ENCODE measurements at regions not wholly inside any gene's neighbourhood (a gene's known extent, or its start where the extent isn't known, plus 50 kb on each side); places are given as distances from the start of the nearest gene placed in this dataset.

DNA sequence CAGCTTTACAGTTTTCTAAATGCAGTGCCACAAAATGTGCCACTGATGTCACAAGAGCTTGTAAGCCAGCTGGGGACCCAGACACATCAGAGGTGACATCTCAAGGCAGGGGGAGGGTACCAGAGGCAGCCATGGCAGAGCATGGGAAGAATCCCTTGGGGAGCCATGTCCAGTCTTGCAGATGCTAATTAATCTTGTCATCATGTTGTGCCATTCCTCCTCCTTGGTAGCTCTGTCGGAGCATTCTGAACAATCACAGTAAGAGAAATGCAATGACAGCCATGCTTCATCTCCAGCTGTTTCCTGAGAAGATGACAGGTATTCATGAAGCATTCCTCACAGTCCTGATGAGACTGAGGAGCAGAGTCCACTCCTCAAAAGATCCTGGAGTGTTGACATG is 287.9 kb downstream of the RPAP3 start:
- Histone ChIP-seq H4K20me1 (ENCODE audit: insufficient read depth, low read length) (no peaks in the 10 kb centered on the region), H3K56ac (ENCODE audit: extremely low read depth, insufficient read depth, low read length) (no peak overlapping the region), H2BK120ac (ENCODE audit: low read depth, low read length) (no peak overlapping the region), H3K4me2 (ENCODE audit: low read depth, low read length) (no peak overlapping the region), H3K14ac (replicated peaks; ENCODE audit: low read depth, low read length) (no peak overlapping the region), H3K23ac (ENCODE audit: low read depth, low read length) (no peak overlapping the region), H2AK5ac (ENCODE audit: low read depth, low read length) (no peak overlapping the region), H3K9me1 (ENCODE audit: insufficient read depth, low read length) (no peaks in the 10 kb centered on the region; the same call in 1 of the 2 replicates), H3K79me1 (ENCODE audit: low read depth in 1 of 2, low read length in 2 of 2) (no peaks in the 10 kb centered on the region), H4K91ac (ENCODE audit: insufficient read depth, low read depth, low read length) (no peak overlapping the region), H3K9me3 (ENCODE audit: control insufficient read depth, insufficient read depth, low read length) (no peaks in the 10 kb centered on the region), H3K4me3 (ENCODE audit: insufficient read depth, low read depth, low read length) (no peak overlapping the region), H4K8ac (ENCODE audit: low read depth in 2 of 2, low read length in 2 of 2) (no peak overlapping the region), H3K9ac (ENCODE audit: low read depth, low read length) (no peak overlapping the region), H4K5ac (ENCODE audit: low read depth, low read length) (no peak overlapping the region), H2BK5ac (ENCODE audit: low read depth, low read length, poor library complexity, severe bottlenecking) (no peak overlapping the region), H3K36me3 (ENCODE audit: control insufficient read depth, insufficient read depth, low read length) (no peaks in the 10 kb centered on the region), H3K4ac (ENCODE audit: low read depth, low read length) (no peak overlapping the region), H2AFZ (replicated peaks; ENCODE audit: low read length, poor library complexity) (no peak overlapping the region), H2BK15ac (ENCODE audit: low read depth, low read length) (no peak overlapping the region), H3K18ac (ENCODE audit: low read depth, low read length) (no peak overlapping the region), H3K4me1 (ENCODE audit: control insufficient read depth, insufficient read depth, low read length) (peaks cover 4% of the 10 kb centered on the region; the same call in 1 of the 2 replicates), H3K27me3 (ENCODE audit: control insufficient read depth, insufficient read depth, low read length) (no peaks in the 10 kb centered on the region), H2BK20ac (ENCODE audit: low read depth, low read length) (no peak overlapping the region), H2AK9ac (replicated peaks; ENCODE audit: low read depth, low read length, poor library complexity) (no peak overlapping the region), H3K27ac (ENCODE audit: insufficient read depth, low read length) (no peak overlapping the region)
- in situ Hi-C loops (cut with MboI; ENCODE audit: low sequenced_read_pairs): no loop called here
- no peak for DNase-seq
- TF ChIP-seq MAZ (IDR thresholded peaks at IDR 0.05; ENCODE audit: borderline replicate concordance, low read depth, low read length) (no peak), FOS (IDR thresholded peaks at IDR 0.05; ENCODE audit: low read depth, low read length) (no peak), MXI1 (IDR thresholded peaks at IDR 0.05; ENCODE audit: borderline replicate concordance, low read depth, low read length) (no peak), NFE2L2 (IDR thresholded peaks at IDR 0.05; ENCODE audit: low read depth, low read length) (no peak), SMC3 (IDR thresholded peaks at IDR 0.05; ENCODE audit: low read depth, low read length) (no peak), POLR2A (IDR thresholded peaks at IDR 0.05; ENCODE audit: low read depth, low read length) (no peak), RCOR1 (IDR thresholded peaks at IDR 0.05; ENCODE audit: insufficient replicate concordance, low read length) (no peak), MAFK (IDR thresholded peaks at IDR 0.05; ENCODE audit: low read depth, low read length) (no peak), RAD21 (IDR thresholded peaks at IDR 0.05; ENCODE audit: low read length) (no peak), BHLHE40 (IDR thresholded peaks at IDR 0.05; ENCODE audit: low read depth, low read length) (no peak), CEBPB (IDR thresholded peaks at IDR 0.05; ENCODE audit: low read depth, low read length) (no peak), RFX5 (IDR thresholded peaks at IDR 0.05; ENCODE audit: low read depth, low read length) (no peak), CHD1 (IDR thresholded peaks at IDR 0.05; ENCODE audit: low read depth, low read length) (no peak)
- TF ChIP-seq, protein P1, sequence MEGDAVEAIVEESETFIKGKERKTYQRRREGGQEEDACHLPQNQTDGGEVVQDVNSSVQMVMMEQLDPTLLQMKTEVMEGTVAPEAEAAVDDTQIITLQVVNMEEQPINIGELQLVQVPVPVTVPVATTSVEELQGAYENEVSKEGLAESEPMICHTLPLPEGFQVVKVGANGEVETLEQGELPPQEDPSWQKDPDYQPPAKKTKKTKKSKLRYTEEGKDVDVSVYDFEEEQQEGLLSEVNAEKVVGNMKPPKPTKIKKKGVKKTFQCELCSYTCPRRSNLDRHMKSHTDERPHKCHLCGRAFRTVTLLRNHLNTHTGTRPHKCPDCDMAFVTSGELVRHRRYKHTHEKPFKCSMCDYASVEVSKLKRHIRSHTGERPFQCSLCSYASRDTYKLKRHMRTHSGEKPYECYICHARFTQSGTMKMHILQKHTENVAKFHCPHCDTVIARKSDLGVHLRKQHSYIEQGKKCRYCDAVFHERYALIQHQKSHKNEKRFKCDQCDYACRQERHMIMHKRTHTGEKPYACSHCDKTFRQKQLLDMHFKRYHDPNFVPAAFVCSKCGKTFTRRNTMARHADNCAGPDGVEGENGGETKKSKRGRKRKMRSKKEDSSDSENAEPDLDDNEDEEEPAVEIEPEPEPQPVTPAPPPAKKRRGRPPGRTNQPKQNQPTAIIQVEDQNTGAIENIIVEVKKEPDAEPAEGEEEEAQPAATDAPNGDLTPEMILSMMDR (conservative IDR thresholded peaks at IDR 0.05; ENCODE audit: low read depth, low read length): no peak
- TF ChIP-seq, protein P2, sequence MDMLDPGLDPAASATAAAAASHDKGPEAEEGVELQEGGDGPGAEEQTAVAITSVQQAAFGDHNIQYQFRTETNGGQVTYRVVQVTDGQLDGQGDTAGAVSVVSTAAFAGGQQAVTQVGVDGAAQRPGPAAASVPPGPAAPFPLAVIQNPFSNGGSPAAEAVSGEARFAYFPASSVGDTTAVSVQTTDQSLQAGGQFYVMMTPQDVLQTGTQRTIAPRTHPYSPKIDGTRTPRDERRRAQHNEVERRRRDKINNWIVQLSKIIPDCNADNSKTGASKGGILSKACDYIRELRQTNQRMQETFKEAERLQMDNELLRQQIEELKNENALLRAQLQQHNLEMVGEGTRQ (IDR thresholded peaks at IDR 0.05; ENCODE audit: low read depth, low read length): no peak
- TF ChIP-seq, protein P3, sequence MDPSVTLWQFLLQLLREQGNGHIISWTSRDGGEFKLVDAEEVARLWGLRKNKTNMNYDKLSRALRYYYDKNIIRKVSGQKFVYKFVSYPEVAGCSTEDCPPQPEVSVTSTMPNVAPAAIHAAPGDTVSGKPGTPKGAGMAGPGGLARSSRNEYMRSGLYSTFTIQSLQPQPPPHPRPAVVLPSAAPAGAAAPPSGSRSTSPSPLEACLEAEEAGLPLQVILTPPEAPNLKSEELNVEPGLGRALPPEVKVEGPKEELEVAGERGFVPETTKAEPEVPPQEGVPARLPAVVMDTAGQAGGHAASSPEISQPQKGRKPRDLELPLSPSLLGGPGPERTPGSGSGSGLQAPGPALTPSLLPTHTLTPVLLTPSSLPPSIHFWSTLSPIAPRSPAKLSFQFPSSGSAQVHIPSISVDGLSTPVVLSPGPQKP (IDR thresholded peaks at IDR 0.05; ENCODE audit: borderline replicate concordance, low read depth, low read length): no peak
- CTCF ChIA-PET: no interaction called here
- dilution Hi-C loops (cut with HindIII; ENCODE audit: low sequenced_read_pairs, unreplicated experiment): no loop called here
- POLR2A ChIA-PET (ENCODE audit: unreplicated experiment): no interaction called here
- 20% methylated on average over 1 of the region's 1 CpG; no CpG with 5 or more reads in 1 of the 2 experiments for WGBS, 2 experiments (ENCODE audit: extremely low coverage in 2 of 2, insufficient read length in 1 of 2)
- intact Hi-C loops (cut with micrococcal nuclease): no loop called here
- ATAC-seq (ENCODE audit: low read depth): no peak
- no TSS peak for BruUV-seq (replicated peaks)
